B cell (primary cell): ENCODE measurements at regions not wholly inside any gene's neighbourhood (a gene's known extent, or its start where the extent isn't known, plus 50 kb on each side); places are given as distances from the start of the nearest gene placed in this dataset.

Source experiments
- ATAC-seq: fragments of 200-7000 bp; cut with Tn5 transposase; one replicate; pipeline ENCODE4 v1.10.0; 2021; ENCODE audit warnings: low read depth, mild to moderate bottlenecking, moderate number of reproducible peaks, moderate library complexity
- CTCF ChIA-PET: fragments of 350-600 bp; sonication (Branson Sonifier 250); formaldehyde crosslinking; loops from one replicate; lab custom pipeline; 2021; ENCODE audit warnings: antibody characterized with exemption, inconsistent platforms; lab: Charles Lee
- POLR2A ChIA-PET: fragments of 350-600 bp; sonication (Branson Sonifier 250); formaldehyde crosslinking; loops from one replicate; lab custom pipeline; 2021; ENCODE audit warnings: antibody characterized with exemption; lab: Charles Lee
- DNase-seq: peaks from one replicate; pipeline ENCODE4 v3.0.0; 2013
- H2AFZ ChIP-seq: 2 replicates; pipeline ENCODE4 v1.6.1; 2012; ENCODE audit warnings: mild to moderate bottlenecking, low read depth, low read length; ENCODE audit not compliant: insufficient read depth, poor library complexity, severe bottlenecking
- H3K27ac ChIP-seq, 2 donors: 1 replicate in 1 of 2; 2 replicates in 1 of 2; pipeline ENCODE4 v1.5.1; 2012 to 2013; ENCODE audit warnings: low read length in 2 of 2, mild to moderate bottlenecking in 2 of 2, moderate library complexity in 1 of 2
- H3K27me3 ChIP-seq, 4 experiments: fragments of 200-600 bp in 1 of 4; sonication (generic) in 1 of 4; replicated peaks in 1 of 4; 1 replicate in 2 of 4; 2 replicates in 2 of 4; pipeline versions ENCODE4 v1.6.1 to v1.7.0; 2013 to 2016; ENCODE audit warnings: low read length in 3 of 4, mild to moderate bottlenecking in 2 of 4, mixed read lengths in 1 of 4, moderate library complexity in 1 of 4; ENCODE audit not compliant: insufficient read depth in 4 of 4, control insufficient read depth in 3 of 4; ENCODE audit errors: control extremely low read depth in 1 of 4
- H3K36me3 ChIP-seq, 2 experiments: replicated peaks in 1 of 2; 1 replicate in 1 of 2; 2 replicates in 1 of 2; pipeline versions ENCODE4 v1.6.1 to v1.7.1; 2013; ENCODE audit warnings: low read length in 1 of 2; ENCODE audit not compliant: insufficient read depth in 2 of 2, control insufficient read depth in 1 of 2; ENCODE audit errors: control extremely low read depth in 1 of 2, extremely low read depth in 1 of 2
- H3K4me1 ChIP-seq, 2 donors: fragments of 200-600 bp in 1 of 2; sonication (generic) in 1 of 2; 1 replicate in 1 of 2; 2 replicates in 1 of 2; pipeline versions ENCODE4 v1.5.1 to v1.6.1; 2013 to 2017; ENCODE audit warnings: low read length in 2 of 2; ENCODE audit not compliant: control insufficient read depth in 2 of 2, insufficient read depth in 2 of 2
- H3K4me2 ChIP-seq: replicated peaks from 2 replicates; pipeline ENCODE3; 2012; ENCODE audit warnings: mild to moderate bottlenecking, low read depth, low read length; ENCODE audit not compliant: poor library complexity, severe bottlenecking
- H3K4me3 ChIP-seq, 5 experiments: fragments of 200-600 bp in 1 of 5; sonication (generic) in 1 of 5; 1 replicate in 3 of 5; 2 replicates in 2 of 5; pipeline versions ENCODE4 v1.5.1 to v1.7.0; 2011 to 2016; ENCODE audit warnings: low read length in 4 of 5, mild to moderate bottlenecking in 4 of 5, low read depth in 2 of 5, control low read depth in 1 of 5, moderate library complexity in 1 of 5; ENCODE audit not compliant: insufficient read depth in 1 of 5; ENCODE audit errors: control extremely low read depth in 1 of 5, extremely low read depth in 1 of 5
- H3K79me2 ChIP-seq: fragments of 200-600 bp; sonication (generic); one replicate; pipeline ENCODE4 v1.6.0; 2016; ENCODE audit warnings: low read length; ENCODE audit not compliant: control insufficient read depth, insufficient read depth
- H3K9ac ChIP-seq: fragments of 200-600 bp; sonication (generic); 2 replicates; pipeline ENCODE4 v1.6.1; 2017; ENCODE audit warnings: mild to moderate bottlenecking, low read length, moderate library complexity
- H3K9me3 ChIP-seq, 3 donors: one replicate each; pipeline versions ENCODE4 v1.6.1 to v1.7.1; 2013; ENCODE audit warnings: low read length in 2 of 3; ENCODE audit not compliant: control insufficient read depth in 2 of 3, insufficient read depth in 1 of 3; ENCODE audit errors: control extremely low read depth in 1 of 3
- H4K20me1 ChIP-seq: 2 replicates; pipeline ENCODE4 v1.6.0; 2012; ENCODE audit warnings: mild to moderate bottlenecking, low read length; ENCODE audit not compliant: insufficient read depth, control insufficient read depth, poor library complexity, severe bottlenecking
- H3K27ac Mint-ChIP-seq: one replicate; pipeline ENCODE4 v1.8.0; 2021; ENCODE audit warnings: mixed read lengths
- H3K27me3 Mint-ChIP-seq: one replicate; pipeline ENCODE4 v1.8.0; 2021; ENCODE audit warnings: mixed read lengths
- H3K4me1 Mint-ChIP-seq: one replicate; pipeline ENCODE4 v1.8.0; 2021; ENCODE audit warnings: mixed read lengths
- H3K4me3 Mint-ChIP-seq: one replicate; pipeline ENCODE4 v1.8.0; 2021; ENCODE audit warnings: mixed read lengths
- H3K9me3 Mint-ChIP-seq: one replicate; pipeline ENCODE4 v1.8.0; 2022; ENCODE audit warnings: mixed read lengths; ENCODE audit not compliant: insufficient read depth
- CTCF ChIP-seq: fragments of 200-600 bp; IDR thresholded peaks from one replicate; pipeline ENCODE4 v1.8.0; 2022; ENCODE audit warnings: antibody characterized with exemption, mild to moderate bottlenecking
- EZH2 ChIP-seq: IDR thresholded peaks from 2 replicates; pipeline ENCODE4 v1.6.1; 2012; ENCODE audit warnings: borderline replicate concordance, low read depth, mild to moderate bottlenecking, moderate library complexity, low read length; ENCODE audit not compliant: insufficient read depth, poor library complexity, severe bottlenecking
- WGBS: methylation state at CpG from one replicate; pipeline ENCODE4 v1.1.5; 2013; ENCODE audit warnings: missing lambda C conversion rate; ENCODE audit not compliant: insufficient coverage; 5-methylcytosine and 5-hydroxymethylcytosine counted together
- intact Hi-C: fragments of 100-400 bp; cut with micrococcal nuclease; formaldehyde crosslinking; loops from one replicate; pipeline ENCODE4 v1.10.0; 2022

GRCh38 chr9:103372828-103373227 lies 377.7 kb downstream of the CYLC2 start:
- H3K4me1 ChIP-seq: no peaks in the 10 kb centered on the region
- no peak overlapping the region for H3K4me3 ChIP-seq
- H3K79me2 ChIP-seq: no peaks in the 10 kb centered on the region
- DNase-seq (no peak), ATAC-seq (no peak)
- 100% methylated on average over 3 of the region's 4 CpGs for WGBS
- Mint-ChIP-seq H3K4me1 (no peaks in the 10 kb centered on the region), H3K4me3 (no peak overlapping the region), H3K27me3 (no peaks in the 10 kb centered on the region), H3K9me3 (peaks cover 6% of the 10 kb centered on the region), H3K27ac (no peak overlapping the region)
- no peaks in the 10 kb centered on the region for H3K9me3 ChIP-seq
- H3K4me2 ChIP-seq: no peak overlapping the region
- no peaks in the 10 kb centered on the region for H4K20me1 ChIP-seq
- no peak overlapping the region for H3K9ac ChIP-seq
- no peaks in the 10 kb centered on the region for H3K36me3 ChIP-seq
- ChIA-PET POLR2A (no interaction called here), CTCF (no interaction called here)
- intact Hi-C loops: no loop called here
- no peak overlapping the region for H3K27ac ChIP-seq
- TF ChIP-seq EZH2 (no peak), CTCF (no peak)
- H2AFZ ChIP-seq: no peak overlapping the region
- no peaks in the 10 kb centered on the region for H3K27me3 ChIP-seq

GRCh38 chr9:103377667-103378066 lies 382.5 kb downstream of the CYLC2 start:
- H3K36me3 ChIP-seq: no peaks in the 10 kb centered on the region
- H3K9ac ChIP-seq: no peak overlapping the region
- H3K9me3 ChIP-seq: peaks cover 0 to 3% (median 0%) of the 10 kb centered on the region in 3 donors
- TF ChIP-seq CTCF (no peak), EZH2 (no peak)
- H3K79me2 ChIP-seq: no peaks in the 10 kb centered on the region
- intact Hi-C loops: no loop called here
- CTCF ChIA-PET: no interaction called here
- DNase-seq: no peak
- no peak overlapping the region for H3K4me2 ChIP-seq
- H2AFZ ChIP-seq: no peak overlapping the region
- no peak overlapping the region for H3K27ac Mint-ChIP-seq
- no peaks in the 10 kb centered on the region for H3K4me1 ChIP-seq
- no peak overlapping the region for H3K27ac ChIP-seq
- peaks cover 6% of the 10 kb centered on the region for H3K9me3 Mint-ChIP-seq
- no peaks in the 10 kb centered on the region for H3K27me3 Mint-ChIP-seq
- POLR2A ChIA-PET: no interaction called here
- no peaks in the 10 kb centered on the region for H3K4me1 Mint-ChIP-seq
- no peak for ATAC-seq
- H4K20me1 ChIP-seq: no peaks in the 10 kb centered on the region
- H3K4me3 ChIP-seq: no peak overlapping the region
- no peak overlapping the region for H3K4me3 Mint-ChIP-seq
- no peaks in the 10 kb centered on the region for H3K27me3 ChIP-seq
